H1 (cell line): ENCODE measurements at regions not wholly inside any gene's neighbourhood (a gene's known extent, or its start where the extent isn't known, plus 50 kb on each side); places are given as distances from the start of the nearest gene placed in this dataset.

ENCODE experiments used
- CTCF ChIA-PET: fragments of 300-600 bp; sonication (Branson Sonifier 250); formaldehyde crosslinking; loops from one replicate; lab custom pipeline; 2021; ENCODE audit not compliant: partially characterized antibody; lab: Charles Lee
- POLR2A ChIA-PET: fragments of 300-600 bp; sonication (Branson Sonifier 250); formaldehyde crosslinking; loops from one replicate; lab custom pipeline; 2021; ENCODE audit warnings: inconsistent platforms; ENCODE audit not compliant: partially characterized antibody; lab: Charles Lee
- DNase-seq, 2 experiments: peaks; one replicate each; pipeline versions ENCODE4 v3.0.0 to v3.0.0-alpha.2; 2010 to 2022; ENCODE audit warnings: low spot score in 2 of 2, low read depth in 1 of 2, mixed read lengths in 1 of 2
- FAIRE-seq: peaks from 2 replicates; lab custom pipeline; 2011; peaks lifted over from hg19 to GRCh38; lab: Jason Lieb, UNC
- H2AFZ ChIP-seq: 2 replicates; pipeline ENCODE4 v1.8.1; 2012; ENCODE audit warnings: low read length, inconsistent platforms
- H2AK5ac ChIP-seq: 2 replicates; pipeline ENCODE4 v1.6.1; 2013; ENCODE audit warnings: low read depth, low read length
- H2BK120ac ChIP-seq: replicated peaks from 2 replicates; pipeline ENCODE3; 2013; ENCODE audit warnings: low read depth, low read length, inconsistent platforms
- H2BK12ac ChIP-seq: 2 replicates; pipeline ENCODE4 v1.6.1; 2013; ENCODE audit warnings: low read depth, low read length
- H2BK15ac ChIP-seq: 2 replicates; pipeline ENCODE4 v1.6.1; 2013; ENCODE audit warnings: low read length
- H2BK20ac ChIP-seq: 2 replicates; pipeline ENCODE4 v1.6.1; 2013; ENCODE audit warnings: low read length
- H2BK5ac ChIP-seq: 2 replicates; pipeline ENCODE4 v1.6.1; 2013; ENCODE audit warnings: low read depth, low read length
- H3K14ac ChIP-seq: 2 replicates; pipeline ENCODE4 v1.6.1; 2013; ENCODE audit warnings: inconsistent platforms; ENCODE audit not compliant: insufficient read length
- H3K18ac ChIP-seq: 2 replicates; pipeline ENCODE4 v1.6.1; 2013; ENCODE audit warnings: low read length; ENCODE audit errors: extremely low read depth
- H3K23ac ChIP-seq: 2 replicates; pipeline ENCODE4 v1.6.1; 2013; ENCODE audit warnings: inconsistent platforms; ENCODE audit not compliant: insufficient read length
- H3K23me2 ChIP-seq: 2 replicates; pipeline ENCODE4 v1.6.1; 2013; ENCODE audit warnings: low read depth, low read length
- H3K27ac ChIP-seq: 2 replicates; pipeline ENCODE4 v1.6.1; 2011; ENCODE audit warnings: low read depth, low read length, inconsistent platforms
- H3K27me3 ChIP-seq, 4 experiments: replicated peaks in 1 of 4; 1 replicate in 1 of 4; 2 replicates in 3 of 4; pipeline versions ENCODE4 v1.6.1 to v1.8.1; 2011 to 2013; ENCODE audit warnings: low read length in 3 of 4, mild to moderate bottlenecking in 3 of 4, inconsistent platforms in 2 of 4, mixed read lengths in 2 of 4, moderate library complexity in 1 of 4; ENCODE audit not compliant: control insufficient read depth in 3 of 4, insufficient read depth in 3 of 4; ENCODE audit errors: extremely low read depth in 1 of 4
- H3K36me3 ChIP-seq, 4 experiments: 2 replicates each; pipeline versions ENCODE4 v1.6.1 to v1.8.1; 2011 to 2013; ENCODE audit warnings: mild to moderate bottlenecking in 4 of 4, low read length in 3 of 4, moderate library complexity in 2 of 4, control low read depth in 1 of 4, inconsistent platforms in 1 of 4; ENCODE audit not compliant: insufficient read depth in 4 of 4, control insufficient read depth in 2 of 4
- H3K4ac ChIP-seq: replicated peaks from 2 replicates; pipeline ENCODE3; 2013; ENCODE audit warnings: low read length, low read depth, mixed read lengths, inconsistent platforms; ENCODE audit not compliant: insufficient read length
- H3K4me1 ChIP-seq, 4 experiments: replicated peaks in 1 of 4; 1 replicate in 1 of 4; 2 replicates in 3 of 4; pipeline versions ENCODE4 v1.6.1 to v1.8.1; 2011 to 2013; ENCODE audit warnings: low read length in 3 of 4, inconsistent platforms in 2 of 4, mixed read lengths in 1 of 4; ENCODE audit not compliant: insufficient read depth in 4 of 4, control insufficient read depth in 3 of 4
- H3K4me2 ChIP-seq, 2 experiments: 2 replicates each; pipeline versions ENCODE4 v1.6.1 to v1.8.1; 2011 to 2013; ENCODE audit warnings: low read depth in 2 of 2, low read length in 2 of 2, control low read depth in 1 of 2, inconsistent platforms in 1 of 2, mild to moderate bottlenecking in 1 of 2; ENCODE audit not compliant: insufficient read depth in 1 of 2
- H3K4me3 ChIP-seq, 4 experiments: fragments of 200-600, 300-600 bp in 1 of 4; sonication (generic), shearing (Covaris generic), sonication (Bioruptor Twin) in 1 of 4; 2 replicates each; pipeline versions ENCODE4 v1.5.1 to v1.8.1; 2011 to 2016; ENCODE audit warnings: low read length in 4 of 4, low read depth in 3 of 4, control low read depth in 2 of 4, inconsistent platforms in 2 of 4, mild to moderate bottlenecking in 2 of 4, mixed read lengths in 1 of 4, moderate library complexity in 1 of 4; ENCODE audit not compliant: insufficient read depth in 2 of 4; ENCODE audit errors: extremely low read depth in 1 of 4
- H3K56ac ChIP-seq: replicated peaks from 2 replicates; pipeline ENCODE3; 2013; ENCODE audit warnings: low read depth, mild to moderate bottlenecking, mixed read lengths, low read length, inconsistent platforms; ENCODE audit not compliant: insufficient read length
- H3K79me1 ChIP-seq: 2 replicates; pipeline ENCODE4 v1.6.1; 2013; ENCODE audit warnings: low read depth, low read length, control low read depth
- H3K79me2 ChIP-seq, 2 experiments: 2 replicates each; pipeline versions ENCODE4 v1.6.1 to v1.8.1; 2012 to 2013; ENCODE audit warnings: low read length in 2 of 2, mild to moderate bottlenecking in 2 of 2, inconsistent platforms in 1 of 2; ENCODE audit not compliant: insufficient read depth in 2 of 2, control insufficient read depth in 1 of 2
- H3K9ac ChIP-seq, 4 experiments: replicated peaks in 1 of 4; 1 replicate in 1 of 4; 2 replicates in 3 of 4; pipeline versions ENCODE4 v1.6.1 to v1.8.1; 2011 to 2013; ENCODE audit warnings: low read depth in 3 of 4, low read length in 3 of 4, control low read depth in 2 of 4, mild to moderate bottlenecking in 2 of 4, moderate library complexity in 2 of 4, inconsistent platforms in 1 of 4; ENCODE audit errors: extremely low read depth in 1 of 4
- H3K9me3 ChIP-seq, 2 experiments: 2 replicates each; pipeline versions ENCODE4 v1.6.1 to v1.8.1; 2012 to 2013; ENCODE audit warnings: mild to moderate bottlenecking in 2 of 2, moderate library complexity in 2 of 2, control low read depth in 1 of 2, inconsistent platforms in 1 of 2, low read depth in 1 of 2, low read length in 1 of 2, mixed read lengths in 1 of 2; ENCODE audit not compliant: insufficient read depth in 2 of 2
- H4K20me1 ChIP-seq, 2 experiments: replicated peaks in 1 of 2; 2 replicates each; pipeline versions ENCODE3 to v1.8.1; 2011 to 2013; ENCODE audit warnings: inconsistent platforms in 2 of 2, low read length in 2 of 2, mild to moderate bottlenecking in 1 of 2; ENCODE audit not compliant: insufficient read depth in 2 of 2, control insufficient read depth in 1 of 2
- H4K5ac ChIP-seq: 2 replicates; pipeline ENCODE4 v1.6.1; 2013; ENCODE audit warnings: low read length, low read depth, mixed read lengths, inconsistent platforms; ENCODE audit not compliant: insufficient read length
- H4K8ac ChIP-seq: 2 replicates; pipeline ENCODE4 v1.8.0; 2013; ENCODE audit warnings: mild to moderate bottlenecking, moderate library complexity, low read length, inconsistent platforms; ENCODE audit not compliant: insufficient read depth; ENCODE audit errors: extremely low read depth
- H4K91ac ChIP-seq: replicated peaks from 2 replicates; pipeline ENCODE3; 2013; ENCODE audit warnings: low read length, mixed read lengths, inconsistent platforms; ENCODE audit not compliant: insufficient read length
- CTCF ChIP-seq, 3 experiments: IDR thresholded peaks; 1 replicate in 2 of 3; 2 replicates in 1 of 3; pipeline versions ENCODE4 v1.5.1 to v1.6.1; 2011; ENCODE audit warnings: low read length in 3 of 3, mild to moderate bottlenecking in 3 of 3, inconsistent platforms in 2 of 3, low read depth in 1 of 3, moderate library complexity in 1 of 3; ENCODE audit not compliant: insufficient read depth in 1 of 3; ENCODE audit errors: control extremely low read depth in 1 of 3
- RAD21 ChIP-seq, 2 experiments: IDR thresholded peaks in 1 of 2; conservative IDR thresholded peaks in 1 of 2; 2 replicates each; pipeline ENCODE4 v1.6.1; 2011; ENCODE audit warnings: low read depth in 2 of 2, low read length in 2 of 2, improper control_type of control experiment in 1 of 2, inconsistent platforms in 1 of 2, mild to moderate bottlenecking in 1 of 2, moderate library complexity in 1 of 2
- SUZ12 ChIP-seq: fragments of 200-600 bp; sonication (generic); IDR thresholded peaks from 2 replicates; pipeline ENCODE4 v1.6.1; 2012; ENCODE audit warnings: mild to moderate bottlenecking, inconsistent platforms, low read length, moderate library complexity, mixed read lengths

DNA sequence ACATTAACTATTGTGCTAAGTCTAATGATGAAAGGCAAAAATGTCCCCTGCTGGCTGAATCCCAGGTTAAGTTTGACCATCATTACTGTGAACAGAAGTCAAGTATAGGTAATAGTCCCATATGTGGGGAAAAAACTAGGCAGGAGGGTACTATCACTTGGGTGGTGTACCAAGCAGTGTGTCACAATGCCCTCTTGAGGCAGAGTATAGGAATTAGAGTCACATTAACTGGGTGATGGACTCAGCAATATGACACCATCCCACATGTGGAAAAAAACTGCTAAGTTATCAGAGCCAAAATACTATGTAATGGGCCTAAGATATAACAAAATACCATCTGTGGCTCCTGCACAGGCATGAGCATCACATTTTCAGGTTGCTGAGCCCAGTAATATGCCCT is 962.5 kb upstream of the AMELY start:
- Histone ChIP-seq H3K4me1 (no peaks in the 10 kb centered on the region), H2BK5ac (no peak overlapping the region), H4K91ac (no peak overlapping the region), H3K9ac (no peak overlapping the region), H3K4me3 (no peak overlapping the region), H3K79me2 (no peaks in the 10 kb centered on the region), H3K4ac (no peak overlapping the region), H2BK120ac (no peak overlapping the region), H3K18ac (no peak overlapping the region), H4K8ac (no peak overlapping the region), H3K27me3 (no peaks in the 10 kb centered on the region), H2AFZ (no peak overlapping the region), H3K79me1 (no peaks in the 10 kb centered on the region), H3K23me2 (no peaks in the 10 kb centered on the region), H3K27ac (no peak overlapping the region), H3K23ac (no peak overlapping the region), H2BK12ac (no peak overlapping the region), H3K56ac (no peak overlapping the region), H3K14ac (no peak overlapping the region), H3K36me3 (no peaks in the 10 kb centered on the region), H3K9me3 (peaks cover 0 to 4% of the 10 kb centered on the region in 2 experiments; a peak in 2 of 4 replicates), H4K20me1 (no peaks in the 10 kb centered on the region), H2BK15ac (no peak overlapping the region), H4K5ac (no peak overlapping the region), H3K4me2 (no peak overlapping the region), H2AK5ac (no peak overlapping the region), H2BK20ac (no peak overlapping the region)
- ChIA-PET CTCF (interaction anchor here (0.5 kb wide), 1 partner anchor 228 kb away, joined by 3 read pairs; no protein-coding TSS in a partner anchor), POLR2A (no interaction called here)
- TF ChIP-seq SUZ12, result no peak
- TF ChIP-seq RAD21 (IDR thresholded peaks at IDR 0.05 in 1 of 2, conservative IDR thresholded peaks at IDR 0.05 in 1 of 2; ENCODE audit: low read depth in 2 of 2, low read length in 2 of 2), result peak; percentile 50 to 55
- TF ChIP-seq CTCF (IDR thresholded peaks at IDR 0.05; ENCODE audit: control extremely low read depth in 1 of 3, insufficient read depth in 1 of 3, low read depth in 1 of 3, low read length in 3 of 3), result peak in 1 of 3 experiments; percentile 32; a peak in 1 of 4 replicates
- DNase-seq, result no peak
- FAIRE-seq, result no peak
